HCT116 (cell line): ENCODE measurements at regions not wholly inside any gene's neighbourhood (a gene's known extent, or its start where the extent isn't known, plus 50 kb on each side); places are given as distances from the start of the nearest gene placed in this dataset.
"Not testable (repeated sequence)": the region's sequence is repeated elsewhere in the genome, so short reads cannot be mapped to it uniquely, and the experiment has no call there.

Experiments used
- ATAC-seq: fragments of 200-7000 bp; cut with Tn5 transposase; 2 replicates; pipeline ENCODE4 v1.9.1; 2020; ENCODE audit warnings: mild to moderate bottlenecking, moderate library complexity
- BruUV-seq: library from RNA; stranded (reverse); fragments of 400-500 nt; replicated peaks from 2 replicates; lab custom pipeline; 2021; lab: Mats Ljungman, UMichigan
- CTCF ChIA-PET: fragments of 300-600 bp; sonication (Branson Sonifier 250); formaldehyde crosslinking; loops from one replicate; lab custom pipeline; 2021; ENCODE audit warnings: antibody characterized with exemption; lab: Charles Lee
- POLR2A ChIA-PET: fragments of 300-600, 350-600 bp; sonication (Branson Sonifier 250); formaldehyde crosslinking; loops from one replicate; lab custom pipeline; 2021; ENCODE audit warnings: antibody characterized with exemption; lab: Charles Lee
- RAD21 ChIA-PET, 2 experiments: fragments of 300-600 bp; sonication (Branson Sonifier 250); formaldehyde crosslinking; loops; one replicate each; lab custom pipeline; 2023; ENCODE audit warnings: low total read pairs in 2 of 2; ENCODE audit not compliant: uncharacterized antibody in 2 of 2, unreplicated experiment in 2 of 2, low non-redundant PET in 1 of 2; lab: Charles Lee
- DNase-seq: peaks from one replicate; pipeline ENCODE4 v3.0.0-alpha.2; 2010; ENCODE audit warnings: low read depth, low spot score
- H2AFZ ChIP-seq: fragments of 200-600 bp; shearing (Covaris generic), sonication (generic); 2 replicates; pipeline ENCODE4 v1.6.1; 2017; ENCODE audit warnings: low read depth, mixed run types, mixed read lengths, antibody characterized with exemption, low read length; ENCODE audit not compliant: poor library complexity, severe bottlenecking
- H3K27ac ChIP-seq: 2 replicates; pipeline ENCODE4 v1.5.1; 2012; ENCODE audit warnings: low read depth, low read length
- H3K27me3 ChIP-seq: fragments of 200-600 bp; sonication (generic); 2 replicates; pipeline ENCODE4 v1.6.1; 2016; ENCODE audit warnings: mixed run types, low read length, mixed read lengths; ENCODE audit not compliant: insufficient read depth
- H3K36me3 ChIP-seq, 2 experiments: fragments of 200-500 bp in 1 of 2; fragments of 200-600 bp in 1 of 2; sonication (Bioruptor generic) in 1 of 2; sonication (generic) in 1 of 2; 2 replicates each; pipeline versions ENCODE4 v1.5.1 to v1.6.1; 2014 to 2016; ENCODE audit warnings: low read length in 2 of 2, inconsistent platforms in 1 of 2, mixed read lengths in 1 of 2, mixed run types in 1 of 2; ENCODE audit not compliant: insufficient read depth in 2 of 2, control insufficient read depth in 1 of 2
- H3K4me1 ChIP-seq, 2 experiments: fragments of 200-600 bp in 1 of 2; sonication (generic) in 1 of 2; 2 replicates each; pipeline versions ENCODE4 v1.5.1 to v1.6.1; 2012 to 2017; ENCODE audit warnings: low read length in 2 of 2, inconsistent platforms in 1 of 2, mild to moderate bottlenecking in 1 of 2, mixed read lengths in 1 of 2, mixed run types in 1 of 2, moderate library complexity in 1 of 2; ENCODE audit not compliant: insufficient read depth in 2 of 2, control insufficient read depth in 1 of 2
- H3K4me2 ChIP-seq: fragments of 200-600 bp; sonication (generic); 2 replicates; pipeline ENCODE4 v1.6.1; 2017; ENCODE audit warnings: mixed run types, low read length, mixed read lengths
- H3K4me3 ChIP-seq, 2 experiments: fragments of 200-600 bp in 1 of 2; sonication (generic) in 1 of 2; replicated peaks in 1 of 2; 2 replicates each; pipeline ENCODE4 v1.5.1; 2011 to 2016; ENCODE audit warnings: low read length in 2 of 2, control low read depth in 1 of 2, low read depth in 1 of 2, mild to moderate bottlenecking in 1 of 2, mixed read lengths in 1 of 2, mixed run types in 1 of 2
- H3K79me2 ChIP-seq: fragments of 200-600 bp; sonication (generic); 2 replicates; pipeline ENCODE4 v1.6.1; 2017; ENCODE audit warnings: mild to moderate bottlenecking, mixed run types, low read length, moderate library complexity, mixed read lengths; ENCODE audit not compliant: insufficient read depth
- H3K9ac ChIP-seq: fragments of 200-600 bp; sonication (generic); 2 replicates; pipeline ENCODE4 v1.6.1; 2016; ENCODE audit warnings: low read length, mixed read lengths
- H3K9me2 ChIP-seq: fragments of 200-600 bp; sonication (generic), shearing (Covaris generic); 2 replicates; pipeline ENCODE4 v1.6.1; 2017; ENCODE audit warnings: mixed run types, mild to moderate bottlenecking, moderate library complexity; ENCODE audit not compliant: insufficient read depth
- H3K9me3 ChIP-seq, 2 experiments: fragments of 200-500 bp in 1 of 2; fragments of 200-600 bp in 1 of 2; sonication (Bioruptor generic) in 1 of 2; sonication (generic) in 1 of 2; 2 replicates each; pipeline ENCODE4 v1.6.1; 2014 to 2017; ENCODE audit warnings: low read length in 2 of 2, mixed read lengths in 2 of 2, inconsistent platforms in 1 of 2, low read depth in 1 of 2, mild to moderate bottlenecking in 1 of 2, mixed run types in 1 of 2, moderate library complexity in 1 of 2; ENCODE audit not compliant: control insufficient read depth in 1 of 2, insufficient read depth in 1 of 2
- H4K20me1 ChIP-seq: fragments of 200-600 bp; sonication (generic), shearing (Covaris generic); 2 replicates; pipeline ENCODE4 v1.6.1; 2017; ENCODE audit warnings: mixed run types, mild to moderate bottlenecking, moderate library complexity; ENCODE audit not compliant: insufficient read depth
- ELF1 ChIP-seq: IDR thresholded peaks from 2 replicates; pipeline ENCODE4 v1.6.1; 2012; ENCODE audit warnings: low read depth, borderline replicate concordance
- JUND ChIP-seq: IDR thresholded peaks from 2 replicates; pipeline ENCODE4 v1.6.1; 2012
- POLR2A ChIP-seq: IDR thresholded peaks from 2 replicates; pipeline ENCODE4 v1.7.0; 2011; ENCODE audit warnings: borderline replicate concordance; ENCODE audit not compliant: insufficient read depth, insufficient read length; ENCODE audit errors: extremely low read depth
- SIN3A ChIP-seq: IDR thresholded peaks from 2 replicates; pipeline ENCODE4 v1.6.1; 2012; ENCODE audit warnings: low read depth
- TCF7L2 ChIP-seq: IDR thresholded peaks from 2 replicates; pipeline ENCODE4 v1.7.0; 2011; ENCODE audit warnings: borderline replicate concordance, inconsistent platforms; ENCODE audit not compliant: insufficient read depth, insufficient read length; ENCODE audit errors: extremely low read depth
- intact Hi-C: fragments of 100-400 bp; cut with micrococcal nuclease; formaldehyde crosslinking; loops from 2 replicates; pipeline ENCODE4 v1.10.0; 2022
- TF ChIP-seq, protein P1 (sequence below): IDR thresholded peaks from 2 replicates; pipeline ENCODE4 v1.6.1; 2012
- TF ChIP-seq, protein P2 (sequence below): IDR thresholded peaks from 2 replicates; pipeline ENCODE4 v1.6.1; 2012; ENCODE audit warnings: low read depth

DNA sequence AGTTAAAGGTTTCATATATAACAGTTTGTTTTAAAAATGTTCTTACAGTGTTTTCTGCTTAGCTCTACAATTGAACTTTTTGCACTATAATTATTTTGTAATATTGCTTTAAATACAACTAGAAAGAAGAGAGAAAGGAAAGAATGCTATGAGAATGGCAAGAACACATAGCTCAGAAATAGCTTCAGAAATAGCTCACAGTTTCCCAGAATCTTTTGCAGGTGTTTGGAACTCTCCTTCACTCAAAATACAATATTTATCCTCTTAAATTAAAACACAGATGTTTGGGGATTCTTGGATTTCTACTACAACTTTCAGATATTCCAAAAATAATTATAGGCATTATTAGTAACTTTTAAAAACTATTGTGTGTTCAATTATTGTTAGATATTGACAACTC is 658.0 kb upstream of the DPPA4 start:
- DNase-seq (no peak), ATAC-seq (no peak)
- H3K4me2 ChIP-seq = peak overlapping the region; percentile 43
- peaks cover 4 to 13% of the 10 kb centered on the region in 2 experiments; a peak in 3 of 4 replicates for H3K4me1 ChIP-seq
- no peaks in the 10 kb centered on the region for H3K9me2 ChIP-seq
- BruUV-seq = no TSS peak
- CTCF ChIA-PET = no interaction called here
- POLR2A ChIA-PET = interaction anchor here (0.8 kb wide), 1 partner anchor 32 kb away, joined by 3 read pairs; no protein-coding TSS in a partner anchor
- H2AFZ ChIP-seq = no peak overlapping the region
- no peaks in the 10 kb centered on the region for H3K27me3 ChIP-seq
- H3K9me3 ChIP-seq = no peaks in the 10 kb centered on the region
- no peak overlapping the region for H3K27ac ChIP-seq
- RAD21 ChIA-PET = no interaction called here
- H3K4me3 ChIP-seq = no peak overlapping the region
- TF ChIP-seq, protein P1, sequence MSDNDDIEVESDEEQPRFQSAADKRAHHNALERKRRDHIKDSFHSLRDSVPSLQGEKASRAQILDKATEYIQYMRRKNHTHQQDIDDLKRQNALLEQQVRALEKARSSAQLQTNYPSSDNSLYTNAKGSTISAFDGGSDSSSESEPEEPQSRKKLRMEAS = no peak
- TF ChIP-seq ELF1 = no peak
- TF ChIP-seq TCF7L2 = no peak
- no peak for TF ChIP-seq POLR2A
- no peak for TF ChIP-seq JUND
- TF ChIP-seq, protein P2, sequence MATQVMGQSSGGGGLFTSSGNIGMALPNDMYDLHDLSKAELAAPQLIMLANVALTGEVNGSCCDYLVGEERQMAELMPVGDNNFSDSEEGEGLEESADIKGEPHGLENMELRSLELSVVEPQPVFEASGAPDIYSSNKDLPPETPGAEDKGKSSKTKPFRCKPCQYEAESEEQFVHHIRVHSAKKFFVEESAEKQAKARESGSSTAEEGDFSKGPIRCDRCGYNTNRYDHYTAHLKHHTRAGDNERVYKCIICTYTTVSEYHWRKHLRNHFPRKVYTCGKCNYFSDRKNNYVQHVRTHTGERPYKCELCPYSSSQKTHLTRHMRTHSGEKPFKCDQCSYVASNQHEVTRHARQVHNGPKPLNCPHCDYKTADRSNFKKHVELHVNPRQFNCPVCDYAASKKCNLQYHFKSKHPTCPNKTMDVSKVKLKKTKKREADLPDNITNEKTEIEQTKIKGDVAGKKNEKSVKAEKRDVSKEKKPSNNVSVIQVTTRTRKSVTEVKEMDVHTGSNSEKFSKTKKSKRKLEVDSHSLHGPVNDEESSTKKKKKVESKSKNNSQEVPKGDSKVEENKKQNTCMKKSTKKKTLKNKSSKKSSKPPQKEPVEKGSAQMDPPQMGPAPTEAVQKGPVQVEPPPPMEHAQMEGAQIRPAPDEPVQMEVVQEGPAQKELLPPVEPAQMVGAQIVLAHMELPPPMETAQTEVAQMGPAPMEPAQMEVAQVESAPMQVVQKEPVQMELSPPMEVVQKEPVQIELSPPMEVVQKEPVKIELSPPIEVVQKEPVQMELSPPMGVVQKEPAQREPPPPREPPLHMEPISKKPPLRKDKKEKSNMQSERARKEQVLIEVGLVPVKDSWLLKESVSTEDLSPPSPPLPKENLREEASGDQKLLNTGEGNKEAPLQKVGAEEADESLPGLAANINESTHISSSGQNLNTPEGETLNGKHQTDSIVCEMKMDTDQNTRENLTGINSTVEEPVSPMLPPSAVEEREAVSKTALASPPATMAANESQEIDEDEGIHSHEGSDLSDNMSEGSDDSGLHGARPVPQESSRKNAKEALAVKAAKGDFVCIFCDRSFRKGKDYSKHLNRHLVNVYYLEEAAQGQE = no peak
- no peak for TF ChIP-seq SIN3A
- H3K36me3 ChIP-seq = no peaks in the 10 kb centered on the region
- intact Hi-C loops = no loop called here
- H3K79me2 ChIP-seq = no peaks in the 10 kb centered on the region
- H3K9ac ChIP-seq = no peak overlapping the region
- H4K20me1 ChIP-seq = no peaks in the 10 kb centered on the region

DNA sequence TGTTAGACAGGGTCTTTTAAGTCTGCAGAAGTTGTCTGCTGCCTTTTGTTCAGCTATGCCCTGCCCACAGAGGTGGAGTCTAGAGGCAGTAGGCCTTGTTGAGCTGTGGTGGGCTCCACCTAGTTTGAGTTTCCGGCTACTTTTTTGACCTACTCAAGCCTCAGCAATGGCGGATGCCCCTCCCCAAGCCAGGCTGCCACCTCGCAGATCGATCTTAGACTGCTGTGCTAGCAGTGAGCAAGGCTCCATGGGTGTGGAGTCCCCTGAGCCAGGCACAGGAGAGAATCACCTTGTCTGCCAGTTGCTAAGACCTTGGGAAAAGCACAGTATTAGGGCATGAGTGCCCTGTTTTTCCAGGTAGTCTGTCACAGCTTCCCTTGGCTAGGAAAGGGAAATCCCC is 664.6 kb upstream of the DPPA4 start:
- H3K79me2 ChIP-seq, intact Hi-C loops, BruUV-seq, CTCF ChIA-PET, H3K4me3 ChIP-seq, H3K27ac ChIP-seq, RAD21 ChIA-PET, ATAC-seq, H3K9ac ChIP-seq, H3K4me1 ChIP-seq, H3K36me3 ChIP-seq, H3K4me2 ChIP-seq, POLR2A ChIA-PET, DNase-seq, H3K9me2 ChIP-seq, H4K20me1 ChIP-seq, H2AFZ ChIP-seq, H3K9me3 ChIP-seq, H3K27me3 ChIP-seq: not testable (repeated sequence)
